ENCODE measurements at regions not wholly inside any gene's neighbourhood (a gene's known extent, or its start where the extent isn't known, plus 50 kb on each side); places are given as distances from the start of the nearest gene placed in this dataset.
A peak's percentile ranks its signal among the peaks of the same experiment; 100 is the strongest.
"Not testable (repeated sequence)": the region's sequence is repeated elsewhere in the genome, so short reads cannot be mapped to it uniquely, and the experiment has no call there.

- no peaks in the 10 kb centered on the region for H3K27me3 ChIP-seq (replicated peaks; ENCODE audit: insufficient read depth, low read depth, low read length, poor library complexity)
- H3K4me3 ChIP-seq (ENCODE audit: low read depth, low read length, poor library complexity, severe bottlenecking): no peak overlapping the region
- intact Hi-C loops (cut with micrococcal nuclease; ENCODE audit: unreplicated experiment): no loop called here
- no TSS peak for BruUV-seq (replicated peaks)
- ChIA-PET POLR2A (ENCODE audit: low non-redundant PET) (no interaction called here), CTCF (no interaction called here)
- H3K36me3 ChIP-seq (ENCODE audit: insufficient read depth, low read length, poor library complexity, severe bottlenecking): no peaks in the 10 kb centered on the region
- no peak overlapping the region for H3K27ac ChIP-seq (ENCODE audit: low read depth, low read length, poor library complexity, severe bottlenecking)
- H3K4me1 ChIP-seq (ENCODE audit: insufficient read depth, low read length, poor library complexity, severe bottlenecking): no peaks in the 10 kb centered on the region
- peaks cover 5% of the 10 kb centered on the region for H3K9me3 ChIP-seq (ENCODE audit: low read depth, low read length, poor library complexity, severe bottlenecking)
- TF ChIP-seq, protein P1, sequence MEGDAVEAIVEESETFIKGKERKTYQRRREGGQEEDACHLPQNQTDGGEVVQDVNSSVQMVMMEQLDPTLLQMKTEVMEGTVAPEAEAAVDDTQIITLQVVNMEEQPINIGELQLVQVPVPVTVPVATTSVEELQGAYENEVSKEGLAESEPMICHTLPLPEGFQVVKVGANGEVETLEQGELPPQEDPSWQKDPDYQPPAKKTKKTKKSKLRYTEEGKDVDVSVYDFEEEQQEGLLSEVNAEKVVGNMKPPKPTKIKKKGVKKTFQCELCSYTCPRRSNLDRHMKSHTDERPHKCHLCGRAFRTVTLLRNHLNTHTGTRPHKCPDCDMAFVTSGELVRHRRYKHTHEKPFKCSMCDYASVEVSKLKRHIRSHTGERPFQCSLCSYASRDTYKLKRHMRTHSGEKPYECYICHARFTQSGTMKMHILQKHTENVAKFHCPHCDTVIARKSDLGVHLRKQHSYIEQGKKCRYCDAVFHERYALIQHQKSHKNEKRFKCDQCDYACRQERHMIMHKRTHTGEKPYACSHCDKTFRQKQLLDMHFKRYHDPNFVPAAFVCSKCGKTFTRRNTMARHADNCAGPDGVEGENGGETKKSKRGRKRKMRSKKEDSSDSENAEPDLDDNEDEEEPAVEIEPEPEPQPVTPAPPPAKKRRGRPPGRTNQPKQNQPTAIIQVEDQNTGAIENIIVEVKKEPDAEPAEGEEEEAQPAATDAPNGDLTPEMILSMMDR (conservative IDR thresholded peaks at IDR 0.05; ENCODE audit: low read depth, low read length): no peak
- no peak for TF ChIP-seq EZH2 (IDR thresholded peaks at IDR 0.05; ENCODE audit: borderline replicate concordance, low read depth, low read length, poor library complexity, severe bottlenecking)
- no peak for DNase-seq (ENCODE audit: low spot score)
Measured at GRCh38 chr21:27953340-27954045, 986.6 kb upstream of the ADAMTS5 start.

DNA sequence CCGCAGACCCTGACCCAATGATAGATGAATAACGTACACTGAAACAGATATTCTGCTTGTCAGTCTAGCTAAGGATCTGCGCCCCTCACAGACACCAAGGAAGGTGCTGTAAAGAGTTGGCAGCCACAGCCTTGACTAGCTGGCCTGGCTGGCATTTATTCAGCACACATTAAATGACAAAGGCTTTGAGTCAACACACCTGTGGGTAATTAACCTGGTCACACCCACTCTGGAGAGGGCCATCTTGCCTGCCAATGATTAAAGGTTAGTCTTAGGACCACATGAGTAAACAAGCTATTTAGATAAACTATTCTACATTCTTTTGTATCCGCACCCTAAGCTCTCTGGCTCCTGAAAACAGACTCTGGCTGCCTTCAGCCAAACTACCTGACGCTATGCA is 982.2 kb upstream of the ADAMTS5 start:
- H3K4me3 ChIP-seq (ENCODE audit: low read depth, low read length, poor library complexity, severe bottlenecking); CTCF ChIA-PET; H3K36me3 ChIP-seq (ENCODE audit: insufficient read depth, low read length, poor library complexity, severe bottlenecking); H3K27me3 ChIP-seq (replicated peaks; ENCODE audit: insufficient read depth, low read depth, low read length, poor library complexity); BruUV-seq (replicated peaks); H3K27ac ChIP-seq (ENCODE audit: low read depth, low read length, poor library complexity, severe bottlenecking); DNase-seq (ENCODE audit: low spot score); intact Hi-C loops (cut with micrococcal nuclease; ENCODE audit: unreplicated experiment); H3K9me3 ChIP-seq (ENCODE audit: low read depth, low read length, poor library complexity, severe bottlenecking); POLR2A ChIA-PET (ENCODE audit: low non-redundant PET); H3K4me1 ChIP-seq (ENCODE audit: insufficient read depth, low read length, poor library complexity, severe bottlenecking): not testable (repeated sequence)

DNA sequence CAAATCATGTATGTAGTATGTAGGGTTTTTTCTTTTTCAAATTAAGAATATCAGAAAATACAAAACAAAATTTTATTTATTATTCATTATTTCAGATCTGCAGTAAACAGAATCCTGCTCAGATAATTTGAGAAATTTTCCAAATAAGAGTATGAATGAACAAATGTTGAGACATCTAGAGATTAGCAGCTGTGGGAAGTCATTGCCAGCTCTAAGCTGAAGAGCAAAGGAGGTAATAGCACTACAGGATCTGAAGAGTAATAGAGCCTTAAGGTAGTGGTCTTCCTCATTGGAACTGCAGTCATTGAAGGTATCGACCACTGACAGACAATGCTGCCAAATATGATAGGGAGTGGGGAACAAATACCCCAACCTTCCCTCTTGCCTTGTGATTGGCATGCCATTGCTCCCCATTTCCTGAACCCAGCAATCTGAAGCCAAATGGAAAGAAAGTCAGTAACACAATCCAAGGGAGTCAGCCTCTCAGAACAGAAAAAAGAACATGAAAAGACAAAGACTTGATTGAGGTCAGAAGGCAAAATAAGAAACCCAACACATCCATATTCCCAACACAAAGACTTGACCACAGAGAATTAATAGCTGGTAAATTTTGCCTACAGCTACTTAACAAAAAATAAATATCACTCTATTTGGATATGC is 963.4 kb upstream of the ADAMTS5 start:
- CTCF ChIA-PET; H3K27ac ChIP-seq (ENCODE audit: low read depth, low read length, poor library complexity, severe bottlenecking); H3K4me3 ChIP-seq (ENCODE audit: low read depth, low read length, poor library complexity, severe bottlenecking); intact Hi-C loops (cut with micrococcal nuclease; ENCODE audit: unreplicated experiment); H3K9me3 ChIP-seq (ENCODE audit: low read depth, low read length, poor library complexity, severe bottlenecking); POLR2A ChIA-PET (ENCODE audit: low non-redundant PET); H3K36me3 ChIP-seq (ENCODE audit: insufficient read depth, low read length, poor library complexity, severe bottlenecking); DNase-seq (ENCODE audit: low spot score); BruUV-seq (replicated peaks); H3K4me1 ChIP-seq (ENCODE audit: insufficient read depth, low read length, poor library complexity, severe bottlenecking); H3K27me3 ChIP-seq (replicated peaks; ENCODE audit: insufficient read depth, low read depth, low read length, poor library complexity): not testable (repeated sequence)

GRCh38 chr21:27929179-27929578 is 962.3 kb upstream of the ADAMTS5 start:
- BruUV-seq (replicated peaks); intact Hi-C loops (cut with micrococcal nuclease; ENCODE audit: unreplicated experiment); H3K27ac ChIP-seq (ENCODE audit: low read depth, low read length, poor library complexity, severe bottlenecking); H3K9me3 ChIP-seq (ENCODE audit: low read depth, low read length, poor library complexity, severe bottlenecking); H3K4me1 ChIP-seq (ENCODE audit: insufficient read depth, low read length, poor library complexity, severe bottlenecking); H3K27me3 ChIP-seq (replicated peaks; ENCODE audit: insufficient read depth, low read depth, low read length, poor library complexity); H3K36me3 ChIP-seq (ENCODE audit: insufficient read depth, low read length, poor library complexity, severe bottlenecking); H3K4me3 ChIP-seq (ENCODE audit: low read depth, low read length, poor library complexity, severe bottlenecking); POLR2A ChIA-PET (ENCODE audit: low non-redundant PET); CTCF ChIA-PET: not testable (repeated sequence)
- DNase-seq (ENCODE audit: low spot score): peak; percentile 2

DNA sequence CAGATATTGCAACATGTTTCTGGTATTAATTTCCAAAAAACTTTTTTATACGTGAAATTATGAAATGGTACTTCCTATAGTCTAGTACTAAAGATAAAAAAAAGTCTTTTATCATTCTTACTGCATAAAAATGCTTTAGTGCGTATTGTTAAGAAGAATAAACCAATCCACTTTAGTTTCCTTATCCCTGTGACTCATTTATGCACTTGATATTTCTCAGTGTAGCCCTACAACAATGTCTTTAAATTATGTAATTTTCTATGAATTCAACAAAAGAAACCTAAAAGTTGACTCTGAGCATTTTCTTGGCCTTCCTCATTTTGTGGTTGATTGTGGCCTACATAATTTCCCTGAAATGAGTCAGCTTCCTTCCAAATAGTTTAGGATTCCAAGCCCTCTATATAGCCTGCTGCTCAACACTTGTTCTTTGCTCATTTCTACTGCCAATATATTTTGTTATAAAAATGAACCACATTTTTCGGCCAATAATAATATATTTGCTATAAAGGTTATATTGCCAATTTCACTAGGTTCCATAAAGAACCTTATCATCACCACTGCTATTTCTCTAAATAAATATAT is 961.7 kb upstream of the ADAMTS5 start:
- H3K27ac ChIP-seq (ENCODE audit: low read depth, low read length, poor library complexity, severe bottlenecking); POLR2A ChIA-PET (ENCODE audit: low non-redundant PET); intact Hi-C loops (cut with micrococcal nuclease; ENCODE audit: unreplicated experiment); H3K27me3 ChIP-seq (replicated peaks; ENCODE audit: insufficient read depth, low read depth, low read length, poor library complexity); H3K4me3 ChIP-seq (ENCODE audit: low read depth, low read length, poor library complexity, severe bottlenecking); H3K4me1 ChIP-seq (ENCODE audit: insufficient read depth, low read length, poor library complexity, severe bottlenecking); H3K9me3 ChIP-seq (ENCODE audit: low read depth, low read length, poor library complexity, severe bottlenecking); H3K36me3 ChIP-seq (ENCODE audit: insufficient read depth, low read length, poor library complexity, severe bottlenecking); BruUV-seq (replicated peaks); CTCF ChIA-PET: not testable (repeated sequence)
- peak; percentile 57 for DNase-seq (ENCODE audit: low spot score)

DNA sequence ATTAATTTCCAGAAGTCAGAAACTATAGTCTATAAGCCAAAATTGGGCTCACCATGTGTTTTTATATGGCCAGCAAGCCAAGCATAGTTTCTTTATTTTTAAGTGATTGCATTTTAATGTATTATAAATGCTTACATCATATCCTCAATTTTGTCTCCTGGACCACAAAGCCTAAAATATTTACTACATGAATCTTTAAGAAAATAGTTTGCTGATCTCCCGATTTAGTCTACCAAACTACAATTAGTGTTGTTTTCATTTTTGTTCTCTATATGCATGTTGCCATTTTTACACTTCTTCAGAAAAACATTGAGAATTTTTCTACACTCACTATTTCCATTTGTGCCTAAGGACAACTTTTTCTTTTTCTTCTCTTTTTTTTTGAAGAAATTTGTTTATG is 954.5 kb upstream of the ADAMTS5 start:
- CTCF ChIA-PET: not testable (repeated sequence)

DNA sequence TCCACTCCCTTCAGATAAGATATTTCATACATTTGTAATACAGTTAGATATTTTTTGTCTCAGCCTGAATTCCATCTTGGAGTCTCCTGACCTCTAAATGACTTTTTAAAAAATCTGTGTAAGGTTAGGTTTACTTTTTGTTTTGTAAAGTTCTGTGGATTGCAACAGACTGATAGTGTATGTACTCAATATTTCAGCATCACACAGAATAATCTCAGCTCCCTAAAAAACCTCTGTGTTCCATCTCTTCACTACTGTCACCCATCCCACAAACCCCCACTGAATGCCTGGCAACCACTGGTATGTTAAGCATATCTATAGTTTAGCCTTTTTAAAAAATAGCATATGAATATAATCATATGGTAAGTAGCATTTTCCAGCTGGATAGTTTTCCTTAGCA is 951.1 kb upstream of the ADAMTS5 start:
- DNase-seq (ENCODE audit: low spot score); H3K27ac ChIP-seq (ENCODE audit: low read depth, low read length, poor library complexity, severe bottlenecking); BruUV-seq (replicated peaks); H3K27me3 ChIP-seq (replicated peaks; ENCODE audit: insufficient read depth, low read depth, low read length, poor library complexity); H3K9me3 ChIP-seq (ENCODE audit: low read depth, low read length, poor library complexity, severe bottlenecking); H3K4me1 ChIP-seq (ENCODE audit: insufficient read depth, low read length, poor library complexity, severe bottlenecking); H3K36me3 ChIP-seq (ENCODE audit: insufficient read depth, low read length, poor library complexity, severe bottlenecking); H3K4me3 ChIP-seq (ENCODE audit: low read depth, low read length, poor library complexity, severe bottlenecking); POLR2A ChIA-PET (ENCODE audit: low non-redundant PET); CTCF ChIA-PET; intact Hi-C loops (cut with micrococcal nuclease; ENCODE audit: unreplicated experiment): not testable (repeated sequence)

More for the DNA sequence above, 954.5 kb upstream of the ADAMTS5 start:
- H3K4me1 ChIP-seq (ENCODE audit: insufficient read depth, low read length, poor library complexity, severe bottlenecking); H3K9me3 ChIP-seq (ENCODE audit: low read depth, low read length, poor library complexity, severe bottlenecking); H3K27me3 ChIP-seq (replicated peaks; ENCODE audit: insufficient read depth, low read depth, low read length, poor library complexity); H3K4me3 ChIP-seq (ENCODE audit: low read depth, low read length, poor library complexity, severe bottlenecking); intact Hi-C loops (cut with micrococcal nuclease; ENCODE audit: unreplicated experiment); BruUV-seq (replicated peaks); H3K36me3 ChIP-seq (ENCODE audit: insufficient read depth, low read length, poor library complexity, severe bottlenecking); POLR2A ChIA-PET (ENCODE audit: low non-redundant PET); H3K27ac ChIP-seq (ENCODE audit: low read depth, low read length, poor library complexity, severe bottlenecking); DNase-seq (ENCODE audit: low spot score): not testable (repeated sequence)

All from A673 (cell line).